GM12874 (cell line): ENCODE measurements at regions not wholly inside any gene's neighbourhood (a gene's known extent, or its start where the extent isn't known, plus 50 kb on each side); places are given as distances from the start of the nearest gene placed in this dataset.

ENCODE experiments used
- TF ChIP-seq, protein P1 (sequence below): IDR thresholded peaks from 2 replicates; pipeline ENCODE4 v1.5.1; 2011; ENCODE audit warnings: low read depth, mild to moderate bottlenecking, control low read depth, low read length, moderate library complexity; ENCODE audit not compliant: insufficient read depth

GRCh38 chr10:129040377-129040776 is 426.7 kb upstream of the MGMT start:
- TF ChIP-seq, protein P1, sequence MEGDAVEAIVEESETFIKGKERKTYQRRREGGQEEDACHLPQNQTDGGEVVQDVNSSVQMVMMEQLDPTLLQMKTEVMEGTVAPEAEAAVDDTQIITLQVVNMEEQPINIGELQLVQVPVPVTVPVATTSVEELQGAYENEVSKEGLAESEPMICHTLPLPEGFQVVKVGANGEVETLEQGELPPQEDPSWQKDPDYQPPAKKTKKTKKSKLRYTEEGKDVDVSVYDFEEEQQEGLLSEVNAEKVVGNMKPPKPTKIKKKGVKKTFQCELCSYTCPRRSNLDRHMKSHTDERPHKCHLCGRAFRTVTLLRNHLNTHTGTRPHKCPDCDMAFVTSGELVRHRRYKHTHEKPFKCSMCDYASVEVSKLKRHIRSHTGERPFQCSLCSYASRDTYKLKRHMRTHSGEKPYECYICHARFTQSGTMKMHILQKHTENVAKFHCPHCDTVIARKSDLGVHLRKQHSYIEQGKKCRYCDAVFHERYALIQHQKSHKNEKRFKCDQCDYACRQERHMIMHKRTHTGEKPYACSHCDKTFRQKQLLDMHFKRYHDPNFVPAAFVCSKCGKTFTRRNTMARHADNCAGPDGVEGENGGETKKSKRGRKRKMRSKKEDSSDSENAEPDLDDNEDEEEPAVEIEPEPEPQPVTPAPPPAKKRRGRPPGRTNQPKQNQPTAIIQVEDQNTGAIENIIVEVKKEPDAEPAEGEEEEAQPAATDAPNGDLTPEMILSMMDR = no peak

GRCh38 chr10:129041916-129042315 is 425.1 kb upstream of the MGMT start:
- TF ChIP-seq, protein P1 = no peak

DNA sequence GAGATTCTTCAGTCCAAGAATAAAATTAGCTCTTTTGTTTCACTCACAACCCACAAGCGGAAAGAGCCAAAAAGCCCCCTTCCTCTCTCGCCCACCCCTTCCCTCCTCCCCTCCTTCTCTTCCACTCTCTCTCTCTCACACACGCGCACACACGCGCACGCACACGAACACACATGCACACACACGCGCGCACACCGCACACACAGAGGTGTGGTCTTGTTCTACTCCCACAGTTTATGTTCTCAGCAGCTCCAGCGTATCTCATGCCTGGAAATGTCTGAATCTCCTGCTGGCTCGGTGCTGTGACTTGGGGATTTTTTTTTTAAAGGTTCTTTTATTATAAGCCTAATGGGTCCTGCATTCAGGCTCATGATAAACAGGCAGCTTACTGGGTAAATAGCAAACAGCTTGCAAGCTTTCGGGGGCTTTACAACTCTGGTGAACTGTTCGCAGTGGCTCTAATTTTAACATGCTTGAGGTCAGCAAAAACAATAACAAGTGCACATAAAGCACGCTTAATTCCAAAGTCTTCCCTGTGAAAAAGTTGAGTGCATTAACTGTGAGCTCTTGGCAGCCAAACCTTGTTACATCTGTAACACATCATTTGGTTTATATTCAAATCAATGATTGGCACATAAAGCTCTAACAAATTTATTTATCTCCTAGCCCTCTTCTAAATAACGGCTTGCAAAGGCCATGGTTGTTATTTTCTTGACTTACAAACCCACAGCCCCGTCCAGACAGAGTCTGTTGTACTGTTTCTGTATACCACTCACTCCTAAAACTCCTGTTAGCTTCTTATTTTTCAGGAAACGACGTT is 424.1 kb upstream of the MGMT start:
- TF ChIP-seq, protein P1 = no peak

DNA sequence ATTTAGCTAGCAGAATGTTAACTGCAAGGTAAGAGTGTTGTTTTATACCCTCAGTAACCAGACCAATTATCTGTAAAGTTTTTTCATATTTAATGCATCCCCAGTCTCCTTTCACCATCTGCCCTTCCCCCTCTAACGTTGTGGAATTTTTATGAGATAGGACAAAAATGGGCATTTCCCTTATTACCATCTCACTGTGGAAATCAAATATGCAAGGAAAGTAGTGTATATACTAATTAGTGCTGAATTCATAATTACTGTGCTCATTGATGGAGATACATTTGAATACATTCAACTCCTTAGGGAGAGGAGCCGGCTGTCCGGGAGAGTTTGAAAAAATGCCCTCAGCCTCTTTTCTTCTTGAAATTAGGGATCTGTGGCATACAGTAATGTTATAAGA is 423.4 kb upstream of the MGMT start:
- TF ChIP-seq, protein P1 = no peak

- TF ChIP-seq, protein P1 = no peak
These were observed 421.4 kb upstream of the MGMT start for GRCh38 chr10:129045599-129045998.

- TF ChIP-seq, protein P1 = no peak
These were observed 420.9 kb upstream of the MGMT start for GRCh38 chr10:129046065-129046681.

DNA sequence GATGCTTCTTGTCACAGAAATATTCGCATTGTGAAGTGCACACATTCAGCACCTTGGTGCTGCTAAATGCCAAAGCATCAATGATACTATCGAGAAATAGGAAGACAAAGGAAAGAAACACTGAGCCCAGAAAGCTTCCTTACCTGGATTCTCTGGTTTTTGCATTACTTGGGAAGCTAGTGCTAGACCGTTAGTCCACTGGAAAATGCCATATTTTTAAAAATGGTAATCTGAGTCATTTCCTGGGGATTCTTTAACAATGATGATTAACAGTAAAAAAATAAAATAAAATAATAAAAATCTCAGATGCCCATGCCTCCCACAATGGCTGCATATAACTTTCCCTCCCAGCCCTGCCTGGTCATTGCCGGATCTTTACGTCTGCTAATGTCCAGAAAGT is 420.1 kb upstream of the MGMT start:
- TF ChIP-seq, protein P1 = no peak
